Trophoblast cell (in vitro differentiated cells and primary cell): ENCODE measurements at regions not wholly inside any gene's neighbourhood (a gene's known extent, or its start where the extent isn't known, plus 50 kb on each side); places are given as distances from the start of the nearest gene placed in this dataset.

Experiments
- DNase-seq, 2 donors: peaks; one replicate each; pipeline ENCODE4 v3.0.0-alpha.2; 2016
- H2AFZ ChIP-seq: 2 replicates; pipeline ENCODE4 v1.6.1; 2013; ENCODE audit warnings: low read length, moderate library complexity, mild to moderate bottlenecking; ENCODE audit not compliant: insufficient read depth, poor library complexity
- H2AK5ac ChIP-seq: 2 replicates; pipeline ENCODE4 v1.6.1; 2013; ENCODE audit warnings: mild to moderate bottlenecking, low read length
- H2BK120ac ChIP-seq: 2 replicates; pipeline ENCODE4 v1.6.1; 2013; ENCODE audit warnings: low read length, mild to moderate bottlenecking, moderate library complexity; ENCODE audit not compliant: insufficient read depth, poor library complexity
- H2BK12ac ChIP-seq: 2 replicates; pipeline ENCODE4 v1.6.1; 2013; ENCODE audit warnings: mild to moderate bottlenecking, low read length, moderate library complexity
- H2BK5ac ChIP-seq: 2 replicates; pipeline ENCODE4 v1.6.1; 2013; ENCODE audit warnings: low read length, low read depth, moderate library complexity, mild to moderate bottlenecking; ENCODE audit not compliant: poor library complexity
- H3K14ac ChIP-seq: 2 replicates; pipeline ENCODE4 v1.6.1; 2013; ENCODE audit warnings: mild to moderate bottlenecking, low read length
- H3K18ac ChIP-seq: 2 replicates; pipeline ENCODE4 v1.6.1; 2013; ENCODE audit warnings: mild to moderate bottlenecking, low read length
- H3K23ac ChIP-seq: 2 replicates; pipeline ENCODE4 v1.6.1; 2013; ENCODE audit warnings: low read length
- H3K27ac ChIP-seq: 2 replicates; pipeline ENCODE4 v1.5.1; 2013; ENCODE audit warnings: low read depth, mild to moderate bottlenecking, inconsistent platforms, low read length, moderate library complexity
- H3K27me3 ChIP-seq: 2 replicates; pipeline ENCODE4 v1.6.1; 2013; ENCODE audit warnings: inconsistent platforms, mild to moderate bottlenecking, low read length, moderate library complexity; ENCODE audit not compliant: insufficient read depth
- H3K36me3 ChIP-seq, 2 experiments: 1 replicate in 1 of 2; 2 replicates in 1 of 2; pipeline ENCODE4 v1.6.1; 2013; ENCODE audit warnings: low read length in 2 of 2, mild to moderate bottlenecking in 2 of 2, moderate library complexity in 1 of 2; ENCODE audit not compliant: insufficient read depth in 2 of 2, control insufficient read depth in 1 of 2
- H3K4ac ChIP-seq: 2 replicates; pipeline ENCODE4 v1.6.1; 2013; ENCODE audit warnings: low read depth, mild to moderate bottlenecking, low read length, moderate library complexity
- H3K4me1 ChIP-seq, 2 experiments: 1 replicate in 1 of 2; 2 replicates in 1 of 2; pipeline ENCODE4 v1.6.1; 2013; ENCODE audit warnings: low read length in 2 of 2, mild to moderate bottlenecking in 2 of 2, moderate library complexity in 1 of 2; ENCODE audit not compliant: insufficient read depth in 2 of 2, control insufficient read depth in 1 of 2
- H3K4me2 ChIP-seq: 2 replicates; pipeline ENCODE4 v1.6.1; 2013; ENCODE audit warnings: inconsistent platforms, mild to moderate bottlenecking, low read length, moderate library complexity
- H3K4me3 ChIP-seq: 2 replicates; pipeline ENCODE4 v1.5.1; 2013; ENCODE audit warnings: mild to moderate bottlenecking, low read depth, low read length, inconsistent platforms
- H3K79me1 ChIP-seq: one replicate; pipeline ENCODE4 v1.6.1; 2013; ENCODE audit warnings: low read length
- H3K79me2 ChIP-seq: 2 replicates; pipeline ENCODE4 v1.6.1; 2013; ENCODE audit warnings: low read length, mild to moderate bottlenecking; ENCODE audit not compliant: control insufficient read depth, insufficient read depth, poor library complexity
- H3K9ac ChIP-seq: 2 replicates; pipeline ENCODE4 v1.6.1; 2013; ENCODE audit warnings: mild to moderate bottlenecking, low read length
- H3K9me3 ChIP-seq: 2 replicates; pipeline ENCODE4 v1.6.1; 2013; ENCODE audit warnings: low read depth, mild to moderate bottlenecking, control low read depth, inconsistent platforms, low read length; ENCODE audit not compliant: insufficient read depth
- H4K12ac ChIP-seq: 2 replicates; pipeline ENCODE4 v1.6.1; 2013; ENCODE audit warnings: low read depth, mild to moderate bottlenecking, low read length, moderate library complexity
- H4K8ac ChIP-seq: 2 replicates; pipeline ENCODE4 v1.6.1; 2013; ENCODE audit warnings: low read depth, mild to moderate bottlenecking, low read length, moderate library complexity
- H4K91ac ChIP-seq: one replicate; pipeline ENCODE4 v1.6.1; 2013; ENCODE audit warnings: low read depth, mild to moderate bottlenecking, low read length, moderate library complexity
- WGBS: extraction: QIAGEN DNeasy Blood & Tissue Kit; methylation state at CpG from one replicate; pipeline ENCODE4 v1.1.7; 2013; ENCODE audit warnings: missing lambda C conversion rate; ENCODE audit not compliant: insufficient read length, insufficient coverage; ENCODE audit errors: extremely low coverage; 5-methylcytosine and 5-hydroxymethylcytosine counted together

DNA sequence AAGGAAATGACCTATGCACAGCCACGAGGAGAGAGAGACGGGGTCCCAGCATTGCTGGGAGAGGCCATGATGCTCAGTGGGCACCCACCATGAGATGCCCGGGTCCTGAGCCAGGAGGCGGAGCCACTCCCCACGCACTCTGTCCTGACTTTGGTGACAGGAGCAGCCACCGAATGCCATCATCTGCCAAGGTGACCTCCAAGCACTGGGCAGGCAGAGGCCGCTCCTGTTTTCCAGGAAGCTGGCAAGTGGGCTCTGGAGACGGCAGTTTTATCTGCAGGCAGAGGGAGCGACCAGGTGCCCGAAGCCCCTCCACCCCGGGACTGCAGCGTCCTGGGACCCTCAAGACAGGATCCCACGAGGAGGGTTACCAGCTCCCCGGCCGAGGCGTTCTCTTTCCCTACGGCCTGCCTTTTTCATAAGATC, 453.9 kb downstream of the BRD1 start:
- no peak overlapping the region for H4K12ac ChIP-seq
- H3K14ac ChIP-seq = no peak overlapping the region
- no peak overlapping the region for H3K4me2 ChIP-seq
- no peak overlapping the region for H2AK5ac ChIP-seq
- peaks cover 4% of the 10 kb centered on the region for H3K79me1 ChIP-seq
- H2BK120ac ChIP-seq = no peak overlapping the region
- no peak overlapping the region for H3K9ac ChIP-seq
- H3K4ac ChIP-seq = no peak overlapping the region
- H3K9me3 ChIP-seq = peaks cover 2% of the 10 kb centered on the region
- H3K27ac ChIP-seq = no peak overlapping the region
- no peak for DNase-seq
- no peak overlapping the region for H2BK12ac ChIP-seq
- no peaks in the 10 kb centered on the region for H3K27me3 ChIP-seq
- no peak overlapping the region for H4K91ac ChIP-seq
- WGBS = no CpG with 5 or more reads among the region's 17 CpGs
- no peak overlapping the region for H4K8ac ChIP-seq
- H3K4me1 ChIP-seq = peaks cover 4 to 9% of the 10 kb centered on the region in 2 experiments
- no peak overlapping the region for H3K4me3 ChIP-seq
- H2BK5ac ChIP-seq = no peak overlapping the region
- H3K23ac ChIP-seq = no peak overlapping the region
- H3K79me2 ChIP-seq = no peaks in the 10 kb centered on the region
- H3K18ac ChIP-seq = no peak overlapping the region
- no peak overlapping the region for H2AFZ ChIP-seq
- H3K36me3 ChIP-seq = no peaks in the 10 kb centered on the region

DNA sequence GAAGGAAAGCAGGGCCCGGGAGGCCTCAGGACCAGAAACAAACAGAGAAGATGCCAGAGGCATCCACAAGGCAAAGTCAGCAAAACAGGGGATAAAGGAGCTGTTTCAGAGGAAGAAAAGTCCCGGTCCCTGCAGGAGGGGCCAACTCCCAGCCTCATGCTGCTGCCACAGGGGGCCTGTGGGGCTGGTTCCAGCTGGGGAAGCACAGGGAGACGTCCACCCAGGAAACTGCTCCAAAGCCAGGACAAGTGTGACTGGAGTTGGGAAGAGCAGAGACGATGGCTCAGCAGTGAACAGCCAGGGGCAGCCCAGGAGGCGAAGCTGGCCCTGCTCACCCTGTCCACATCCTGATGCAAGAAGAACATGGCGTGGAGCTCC, 454.4 kb downstream of the BRD1 start:
- no peak overlapping the region for H2BK120ac ChIP-seq
- H3K4me1 ChIP-seq = peaks cover 4 to 9% of the 10 kb centered on the region in 2 experiments
- no CpG with 5 or more reads among the region's 6 CpGs for WGBS
- no peak overlapping the region for H3K4me3 ChIP-seq
- no peaks in the 10 kb centered on the region for H3K36me3 ChIP-seq
- no peak overlapping the region for H3K4ac ChIP-seq
- no peaks in the 10 kb centered on the region for H3K27me3 ChIP-seq
- H4K12ac ChIP-seq = no peak overlapping the region
- no peak overlapping the region for H2AK5ac ChIP-seq
- no peak overlapping the region for H3K23ac ChIP-seq
- DNase-seq = no peak
- H3K79me1 ChIP-seq = peaks cover 4% of the 10 kb centered on the region
- H4K8ac ChIP-seq = no peak overlapping the region
- no peak overlapping the region for H3K9ac ChIP-seq
- no peak overlapping the region for H2AFZ ChIP-seq
- no peak overlapping the region for H3K4me2 ChIP-seq
- H3K14ac ChIP-seq = peak overlapping the region; percentile 16
- H3K79me2 ChIP-seq = no peaks in the 10 kb centered on the region
- H3K18ac ChIP-seq = no peak overlapping the region
- no peak overlapping the region for H2BK5ac ChIP-seq
- H3K27ac ChIP-seq = no peak overlapping the region
- no peak overlapping the region for H4K91ac ChIP-seq
- peaks cover 2% of the 10 kb centered on the region for H3K9me3 ChIP-seq
- no peak overlapping the region for H2BK12ac ChIP-seq

DNA sequence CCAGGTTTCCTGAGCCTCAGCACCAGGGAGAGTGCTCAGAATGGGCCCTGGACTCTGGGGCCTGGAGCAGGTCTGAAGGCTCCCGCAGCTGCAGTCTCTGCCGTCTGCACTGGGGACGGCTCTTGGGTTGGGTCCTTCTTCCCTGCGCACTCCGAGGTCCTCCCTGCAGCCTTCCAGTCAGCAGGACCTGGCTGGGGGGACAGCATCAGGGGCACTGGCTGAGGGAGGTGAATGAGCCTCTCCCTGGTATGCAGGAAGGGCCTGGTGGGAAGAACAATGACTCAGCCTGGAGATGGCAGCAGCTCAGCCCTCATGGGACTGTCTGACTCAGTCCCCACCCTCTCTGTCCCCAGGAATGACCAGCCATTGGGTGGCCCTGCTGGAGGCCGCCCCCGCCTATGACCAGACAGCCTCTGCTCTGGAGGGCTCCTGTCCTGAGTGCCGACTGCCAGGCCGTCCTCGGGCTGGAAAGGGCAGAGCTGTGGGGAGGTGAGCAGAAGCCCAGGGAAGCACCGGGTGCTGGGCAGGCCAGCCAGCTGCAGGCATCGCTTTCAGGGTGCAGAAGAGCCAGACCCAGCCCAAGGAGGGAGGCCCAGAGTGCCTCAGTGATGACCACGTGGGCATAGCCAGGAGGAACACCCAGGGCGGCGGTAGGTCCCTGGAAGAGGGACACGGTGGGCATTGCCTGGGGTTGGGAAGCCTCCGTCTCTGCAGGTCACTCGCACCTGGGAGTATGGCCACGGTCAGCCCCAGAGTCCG, 455.0 kb downstream of the BRD1 start:
- Histone ChIP-seq H3K4me3 (no peak overlapping the region), H2AK5ac (no peak overlapping the region), H3K4ac (no peak overlapping the region), H3K79me2 (no peaks in the 10 kb centered on the region), H3K27me3 (no peaks in the 10 kb centered on the region), H4K91ac (no peak overlapping the region), H3K14ac (peak overlapping the region; percentile 16), H2BK120ac (no peak overlapping the region), H4K12ac (no peak overlapping the region), H2BK5ac (no peak overlapping the region), H3K4me2 (no peak overlapping the region), H3K18ac (no peak overlapping the region), H2BK12ac (no peak overlapping the region), H2AFZ (no peak overlapping the region), H3K27ac (no peak overlapping the region), H3K9me3 (peaks cover under 1% of the 10 kb centered on the region), H3K79me1 (peaks cover 4% of the 10 kb centered on the region), H3K23ac (no peak overlapping the region), H3K9ac (no peak overlapping the region), H3K4me1 (peaks cover 4 to 9% of the 10 kb centered on the region in 2 experiments), H3K36me3 (no peaks in the 10 kb centered on the region), H4K8ac (peak overlapping the region; percentile 30)
- DNase-seq = no peak
- WGBS = no CpG with 5 or more reads among the region's 20 CpGs

DNA sequence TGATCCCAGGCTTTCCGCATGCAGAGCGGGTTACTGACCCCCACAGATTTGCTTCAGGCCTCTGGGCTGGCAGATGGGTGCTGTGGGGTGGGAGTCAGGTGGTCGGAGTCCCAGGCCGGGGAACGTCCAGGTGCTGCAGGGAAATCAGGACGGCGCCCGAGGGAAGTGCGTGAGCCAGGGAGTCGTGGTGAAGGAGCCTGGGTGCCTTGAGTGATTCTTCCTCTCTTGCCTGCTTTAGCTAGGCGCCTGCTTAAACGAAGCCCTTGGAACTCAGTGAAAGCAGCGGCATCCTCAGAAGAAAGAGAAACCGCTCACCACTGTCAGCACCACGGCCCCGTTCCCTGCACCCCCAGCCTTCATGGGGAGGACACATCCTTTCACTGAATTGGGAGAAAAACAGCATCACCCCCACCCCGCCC, 455.6 kb downstream of the BRD1 start:
- no peaks in the 10 kb centered on the region for H3K9me3 ChIP-seq

More for the DNA sequence above, 455.6 kb downstream of the BRD1 start:
- peaks cover 4% of the 10 kb centered on the region for H3K79me1 ChIP-seq
- no peak overlapping the region for H3K14ac ChIP-seq
- H2BK5ac ChIP-seq = no peak overlapping the region
- H2BK120ac ChIP-seq = no peak overlapping the region
- no peak overlapping the region for H2AK5ac ChIP-seq
- H3K79me2 ChIP-seq = no peaks in the 10 kb centered on the region
- no peak for DNase-seq
- no peak overlapping the region for H2AFZ ChIP-seq
- no peak overlapping the region for H4K12ac ChIP-seq
- H3K27ac ChIP-seq = no peak overlapping the region
- H3K18ac ChIP-seq = no peak overlapping the region
- peak overlapping the region; percentile 30 for H4K8ac ChIP-seq
- WGBS = no CpG with 5 or more reads among the region's 17 CpGs
- H3K4me3 ChIP-seq = no peak overlapping the region
- H4K91ac ChIP-seq = no peak overlapping the region
- no peaks in the 10 kb centered on the region for H3K36me3 ChIP-seq
- no peak overlapping the region for H2BK12ac ChIP-seq
- peaks cover 4 to 9% of the 10 kb centered on the region in 2 experiments for H3K4me1 ChIP-seq
- no peak overlapping the region for H3K4me2 ChIP-seq
- H3K9ac ChIP-seq = no peak overlapping the region
- no peak overlapping the region for H3K4ac ChIP-seq
- no peak overlapping the region for H3K23ac ChIP-seq
- H3K27me3 ChIP-seq = no peaks in the 10 kb centered on the region
